GM19395 (cell line): ENCODE measurements at regions not wholly inside any gene's neighbourhood (a gene's known extent, or its start where the extent isn't known, plus 50 kb on each side); places are given as distances from the start of the nearest gene placed in this dataset.
"Not testable (repeated sequence)": the region's sequence is repeated elsewhere in the genome, so short reads cannot be mapped to it uniquely, and the experiment has no call there.

Experiments
- ATAC-seq: cut with Tn5 transposase; IDR thresholded peaks from one replicate; pipeline ENCODE4 v1.9.1; 2021; ENCODE audit warnings: mild to moderate bottlenecking, moderate library complexity; ENCODE audit not compliant: unreplicated experiment

DNA sequence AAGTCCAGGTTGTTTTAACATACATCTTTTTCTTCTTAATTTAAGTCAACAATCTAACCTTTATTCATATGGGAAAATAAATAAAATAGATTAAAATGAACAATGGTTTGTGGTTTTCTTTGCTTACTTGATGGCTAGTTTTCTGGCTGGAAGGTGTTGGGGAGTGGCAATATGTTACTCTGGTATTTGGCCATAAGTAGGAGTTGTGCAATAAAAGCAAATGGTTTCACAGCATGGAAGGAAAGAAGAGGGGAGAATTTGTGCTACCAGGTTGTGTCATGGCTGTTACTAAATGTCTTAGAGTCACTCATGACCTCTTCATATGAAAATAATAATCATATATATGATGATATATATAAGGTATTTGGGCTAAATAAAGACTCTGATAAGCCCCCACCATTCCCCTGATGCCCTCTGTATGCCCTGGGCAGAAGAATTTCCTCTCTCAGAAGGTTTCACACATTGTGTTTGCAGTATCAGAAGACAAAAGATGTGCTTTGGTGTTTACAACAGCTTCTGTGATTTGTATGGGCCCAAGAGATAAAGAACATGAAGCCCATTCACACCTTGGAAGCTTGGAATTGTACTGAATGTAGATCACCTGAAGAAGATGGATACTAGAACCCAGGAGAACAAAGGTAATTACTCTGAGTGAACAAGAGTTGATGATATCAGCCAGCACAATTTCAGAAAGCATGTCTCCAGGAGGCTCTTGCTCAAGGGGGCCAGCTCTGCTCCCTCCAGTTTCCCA is 160.9 kb downstream of the ALG10B start:
- ATAC-seq = no peak

- no peak for ATAC-seq
Observed at GRCh38 chr12:38480594-38480993, 164.0 kb downstream of the ALG10B start.

GRCh38 chr12:38484821-38485449 is 168.4 kb downstream of the ALG10B start:
- no peak for ATAC-seq

GRCh38 chr12:38488866-38489265 is 172.3 kb downstream of the ALG10B start:
- ATAC-seq = no peak

DNA sequence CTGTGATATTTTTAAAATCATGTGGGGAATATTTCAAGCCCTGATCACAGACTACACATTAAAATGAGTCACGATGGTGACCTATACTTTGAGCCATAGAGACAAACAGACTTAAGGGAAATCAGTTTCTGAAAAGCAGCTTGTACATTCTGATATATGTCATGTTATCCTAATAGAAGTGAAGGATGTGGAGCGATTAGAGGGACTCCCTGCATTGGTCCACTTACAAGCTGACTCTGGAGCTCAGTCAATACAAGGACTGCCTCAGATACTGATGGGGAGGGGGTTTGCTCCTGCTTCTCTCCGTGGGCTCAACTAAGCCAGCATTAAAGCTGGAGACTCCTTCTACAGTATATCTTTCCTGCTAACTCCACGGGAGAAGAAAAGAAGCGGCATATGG is 173.5 kb downstream of the ALG10B start:
- no peak for ATAC-seq

GRCh38 chr12:38490941-38491340 is 174.4 kb downstream of the ALG10B start:
- no peak for ATAC-seq

GRCh38 chr12:38501481-38501880 is 184.9 kb downstream of the ALG10B start:
- ATAC-seq = no peak

DNA sequence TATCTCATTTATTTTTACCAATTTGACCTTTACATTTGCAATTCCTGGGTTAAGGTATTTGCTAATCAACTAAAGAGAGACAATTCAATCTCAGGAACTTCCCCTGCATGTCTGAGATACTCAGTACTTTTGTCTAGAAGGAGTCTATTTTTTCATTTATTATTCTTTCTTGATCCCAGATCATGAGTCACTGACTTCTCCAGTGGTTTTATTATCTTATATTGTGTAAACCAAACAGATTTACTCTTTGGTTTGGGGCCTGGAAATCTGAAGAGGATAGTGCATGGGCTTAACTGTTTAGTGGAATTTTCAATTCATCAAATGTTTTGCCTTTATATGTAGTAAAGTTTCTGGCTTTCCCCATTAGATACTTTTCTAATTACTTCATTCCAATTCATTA is 185.4 kb downstream of the ALG10B start:
- no peak for ATAC-seq

DNA sequence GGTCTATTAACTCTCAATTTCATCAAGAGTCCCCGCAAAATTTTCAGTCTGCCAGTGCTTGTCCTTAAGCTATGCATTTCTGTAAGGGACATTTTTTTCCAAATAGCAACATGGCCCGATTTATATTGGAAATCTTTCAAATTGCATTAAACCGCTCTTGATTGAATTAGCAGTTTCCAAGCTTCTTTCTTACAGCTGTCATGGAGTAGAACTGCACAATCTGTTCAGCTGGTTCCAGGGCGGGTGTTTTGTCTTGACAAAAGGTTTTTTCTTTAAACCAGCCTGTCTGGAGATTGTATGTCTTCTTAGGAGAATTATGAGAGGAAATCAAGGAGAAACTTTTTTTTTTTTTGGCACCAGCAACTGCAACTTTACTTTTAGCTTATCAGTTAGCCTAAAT is 185.8 kb downstream of the ALG10B start:
- ATAC-seq = no peak

- no peak for ATAC-seq
Observed at GRCh38 chr12:38507839-38508238, 191.3 kb downstream of the ALG10B start.

- ATAC-seq = no peak
Observed at GRCh38 chr12:38508246-38508645, 191.7 kb downstream of the ALG10B start.

DNA sequence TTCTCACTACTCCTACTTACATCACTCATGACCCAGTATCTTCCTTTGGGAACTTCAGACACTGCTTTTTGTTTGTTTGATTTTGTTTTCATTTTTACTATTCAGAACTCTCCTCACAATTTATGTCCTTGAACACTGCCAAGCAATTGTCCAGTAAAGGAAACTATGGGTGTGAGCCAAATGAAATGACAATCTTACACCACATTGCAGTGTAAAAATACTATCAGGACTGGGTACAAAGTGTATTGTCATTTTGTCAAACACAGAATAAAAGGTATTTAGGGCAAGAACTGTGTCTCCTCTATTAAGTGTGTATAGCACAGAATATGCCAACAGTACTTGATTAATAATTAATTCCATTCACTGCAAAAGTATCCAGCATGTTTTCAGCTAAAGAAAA is 199.3 kb downstream of the ALG10B start:
- ATAC-seq = no peak

DNA sequence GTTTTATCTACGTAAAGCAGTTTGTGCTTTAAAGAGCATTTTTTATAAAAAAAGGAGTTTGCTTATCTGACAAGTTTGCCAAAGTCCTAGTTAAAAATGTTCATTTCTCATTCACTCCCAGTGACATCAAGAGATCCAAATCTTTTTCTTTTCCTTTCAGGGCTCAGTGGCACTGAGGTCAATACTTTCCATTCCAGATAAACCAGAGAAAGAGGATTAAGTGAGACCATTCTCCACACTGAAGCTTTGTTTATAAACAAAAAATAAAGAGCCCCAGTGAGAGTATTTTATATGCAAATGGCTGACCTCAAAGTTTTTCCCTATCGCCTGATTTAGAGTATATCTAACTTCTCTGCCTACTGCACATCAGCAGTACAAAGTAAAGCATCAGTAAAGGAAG is 199.8 kb downstream of the ALG10B start:
- no peak for ATAC-seq

DNA sequence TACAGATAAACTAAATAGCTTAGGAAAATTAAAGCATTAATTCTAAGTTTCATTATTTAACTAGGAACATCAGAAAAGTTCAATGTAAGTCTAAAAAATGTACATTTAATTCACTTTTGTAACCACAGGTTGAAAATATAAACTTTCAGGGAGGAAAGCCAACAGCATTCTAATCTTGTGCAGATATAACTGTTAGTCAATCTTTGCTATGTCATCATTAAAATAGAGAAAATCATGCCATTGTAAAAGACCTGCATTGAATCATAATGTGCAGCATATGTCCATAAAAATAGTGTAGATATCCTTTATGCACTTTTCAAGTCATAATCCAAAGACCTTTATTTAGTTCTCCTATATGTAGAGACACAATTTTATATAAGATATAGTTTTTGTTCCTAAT is 207.3 kb downstream of the ALG10B start:
- no peak for ATAC-seq

- no peak for ATAC-seq
Observed at GRCh38 chr12:38527631-38528030, 211.1 kb downstream of the ALG10B start.

DNA sequence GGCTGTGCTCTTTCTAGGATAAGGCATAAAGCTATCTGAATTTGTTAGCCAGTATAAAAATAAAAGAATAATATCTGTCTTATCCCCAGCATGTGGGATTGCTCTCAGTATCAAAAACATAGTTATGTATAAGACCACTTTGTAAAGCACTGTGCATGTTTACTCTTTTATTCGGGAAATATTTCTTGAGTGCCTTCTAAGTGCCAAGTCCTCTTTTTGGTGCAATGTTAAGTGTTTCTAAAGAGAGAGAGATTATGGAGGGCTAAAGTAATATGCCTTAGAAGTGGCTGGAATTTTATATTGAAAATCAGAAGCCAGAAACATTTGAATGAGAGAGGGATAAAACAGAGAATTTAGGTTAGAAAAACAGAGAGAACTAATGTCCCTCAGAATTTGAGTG is 212.0 kb downstream of the ALG10B start:
- no peak for ATAC-seq

- ATAC-seq = not testable (repeated sequence)
Observed at GRCh38 chr12:38529281-38529680, 212.7 kb downstream of the ALG10B start.

DNA sequence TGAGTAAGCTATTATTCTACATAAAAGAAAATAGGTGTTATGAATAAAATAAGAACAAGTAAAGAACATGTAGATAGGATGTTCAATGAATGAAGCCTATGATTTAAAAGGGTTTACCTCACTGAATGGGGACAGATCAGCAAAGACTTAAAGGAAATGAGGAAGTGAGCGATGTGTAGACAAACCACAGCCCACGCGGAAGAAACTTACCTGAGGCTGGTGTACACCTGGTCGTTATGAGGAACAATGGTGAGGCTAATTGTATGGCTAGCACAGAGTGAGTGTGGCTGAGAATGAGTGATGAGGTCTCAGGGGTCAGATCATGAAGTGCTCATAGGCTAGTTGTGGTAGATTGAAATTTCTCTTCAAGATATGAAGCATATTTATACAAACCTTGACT is 221.7 kb downstream of the ALG10B start:
- ATAC-seq = no peak

GRCh38 chr12:38540156-38540555 is 223.6 kb downstream of the ALG10B start:
- no peak for ATAC-seq

- ATAC-seq = no peak
Observed at GRCh38 chr12:38541849-38542248, 225.3 kb downstream of the ALG10B start.

DNA sequence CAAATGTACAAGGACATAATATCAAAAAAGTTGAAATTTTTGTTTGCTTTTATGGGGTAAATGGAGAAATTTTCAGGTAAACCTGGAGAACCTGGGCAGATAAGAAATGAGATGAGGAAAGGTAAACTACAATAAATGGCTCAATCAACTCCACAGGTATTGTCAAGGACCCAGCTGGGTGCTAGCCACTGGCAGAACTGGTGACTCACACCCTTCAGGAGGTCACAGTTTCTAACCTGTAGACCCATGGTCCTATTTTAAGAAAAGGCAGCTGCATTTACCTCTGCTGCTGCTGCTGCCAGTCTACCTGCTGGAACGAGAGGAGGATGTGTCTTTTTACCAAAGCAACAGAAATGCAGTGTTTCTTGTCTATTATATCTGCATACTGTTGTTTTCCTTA is 226.6 kb downstream of the ALG10B start:
- no peak for ATAC-seq

- ATAC-seq = no peak
Observed at GRCh38 chr12:38544330-38545066, 227.9 kb downstream of the ALG10B start.
